NCI-H748 (cell line): ENCODE measurements at regions not wholly inside any gene's neighbourhood (a gene's known extent, or its start where the extent isn't known, plus 50 kb on each side); places are given as distances from the start of the nearest gene placed in this dataset.
"Not testable (repeated sequence)": the region's sequence is repeated elsewhere in the genome, so short reads cannot be mapped to it uniquely, and the experiment has no call there.

Experiments
- DNase-seq: peaks from one replicate; lab custom pipeline; 2025; ENCODE audit not compliant: unreplicated experiment; lab: John Stamatoyannopoulos, UW

GRCh38 chr4:37771771-37772170 lies 54.7 kb upstream of the PGM2 start:
- DNase-seq, result no peak

- DNase-seq, result no peak
These were observed 56.5 kb upstream of the PGM2 start for GRCh38 chr4:37770016-37770415.

GRCh38 chr4:37769391-37769989 lies 57.0 kb upstream of the PGM2 start:
- no peak for DNase-seq

GRCh38 chr4:37767546-37767945 lies 58.9 kb upstream of the PGM2 start:
- DNase-seq, result peak; percentile 87

DNA sequence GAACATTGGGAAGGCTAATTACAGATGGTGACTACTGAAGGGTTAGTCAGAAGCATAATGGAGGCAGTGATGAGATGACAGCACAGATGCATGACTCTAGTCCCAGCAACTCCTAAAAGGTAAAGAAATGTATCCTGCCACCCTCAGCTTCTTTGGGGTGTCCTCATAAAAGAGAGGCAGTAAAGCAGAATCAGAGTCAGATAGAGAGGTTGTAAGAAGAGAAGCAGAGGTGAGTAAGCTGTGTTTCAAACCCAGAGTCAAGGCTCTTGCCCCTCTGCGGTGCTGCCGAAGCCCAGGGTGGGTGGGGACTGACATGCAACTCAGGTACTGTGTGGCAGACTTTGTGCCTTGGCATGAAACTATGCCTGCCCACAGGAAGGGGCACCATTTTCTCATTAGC lies 59.5 kb upstream of the PGM2 start:
- no peak for DNase-seq

- DNase-seq, result peak; percentile 56
These were observed 60.7 kb upstream of the PGM2 start for GRCh38 chr4:37765741-37766140.

- DNase-seq, result no peak
These were observed 62.7 kb upstream of the PGM2 start for GRCh38 chr4:37763831-37764230.

DNA sequence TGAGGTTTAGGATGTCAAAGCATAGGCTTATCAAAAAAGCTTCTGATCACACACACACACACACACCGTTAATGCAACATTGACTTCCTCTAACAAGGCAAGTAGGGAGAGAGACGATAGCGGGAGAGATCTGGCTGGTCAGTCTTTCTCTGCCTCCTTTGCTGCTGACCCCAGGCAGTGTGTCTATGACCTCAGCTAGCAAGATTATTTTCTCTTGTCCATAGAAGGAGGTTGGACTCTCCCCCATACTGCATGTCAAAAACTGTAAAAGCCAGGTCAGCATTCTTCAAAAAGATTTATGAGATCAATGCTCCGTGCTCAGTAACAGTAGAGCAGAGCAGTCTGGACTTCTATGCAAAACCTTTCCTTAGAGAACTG lies 63.5 kb upstream of the PGM2 start:
- DNase-seq, result no peak

GRCh38 chr4:37762294-37762990 lies 64.0 kb upstream of the PGM2 start:
- DNase-seq, result no peak

- DNase-seq, result no peak
These were observed 65.6 kb upstream of the PGM2 start for GRCh38 chr4:37760840-37761239.

GRCh38 chr4:37759833-37760232 lies 66.7 kb upstream of the PGM2 start:
- DNase-seq, result no peak

GRCh38 chr4:37758226-37758625 lies 68.3 kb upstream of the PGM2 start:
- DNase-seq, result no peak

DNA sequence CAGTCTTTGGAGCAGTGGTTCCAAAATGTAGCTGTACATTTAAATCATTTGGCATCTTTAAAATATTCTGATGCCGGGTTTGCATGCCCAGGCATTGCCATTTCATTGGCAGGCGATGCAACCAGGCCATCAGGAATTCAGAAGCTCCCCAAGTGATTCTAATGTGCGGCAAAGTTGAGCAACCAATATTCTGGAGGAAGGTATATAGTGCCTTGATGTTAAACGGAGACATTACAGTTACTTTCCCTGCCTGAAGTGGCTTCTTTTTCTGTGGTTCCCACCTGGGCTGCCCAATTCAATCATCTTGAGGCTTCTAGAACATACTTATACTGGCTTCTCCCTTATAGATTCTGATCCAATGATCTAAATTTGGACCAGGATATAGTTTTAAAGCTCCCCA lies 68.7 kb upstream of the PGM2 start:
- no peak for DNase-seq

DNA sequence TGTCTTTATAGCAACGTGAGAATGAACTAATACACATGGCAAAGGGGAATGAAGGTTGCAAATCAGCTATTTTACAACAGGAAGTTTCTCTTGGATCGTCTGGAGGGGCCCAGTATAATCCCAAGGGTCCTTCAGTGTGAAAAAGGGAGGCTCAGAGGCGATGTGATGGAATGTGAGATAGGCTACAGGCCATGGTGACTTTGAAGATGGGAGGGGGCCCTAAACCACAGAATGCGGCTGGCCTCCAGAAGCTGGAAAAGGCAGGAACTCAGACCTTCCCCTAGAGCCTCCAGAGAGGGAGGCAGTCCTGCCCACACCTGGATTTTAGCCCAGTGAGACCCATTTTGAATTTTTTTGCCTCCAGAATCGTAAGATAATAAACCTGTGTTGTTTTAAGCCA lies 69.4 kb upstream of the PGM2 start:
- no peak for DNase-seq

- DNase-seq, result no peak
These were observed 68.4 kb upstream of the RELL1 start for GRCh38 chr4:37754410-37755185.

DNA sequence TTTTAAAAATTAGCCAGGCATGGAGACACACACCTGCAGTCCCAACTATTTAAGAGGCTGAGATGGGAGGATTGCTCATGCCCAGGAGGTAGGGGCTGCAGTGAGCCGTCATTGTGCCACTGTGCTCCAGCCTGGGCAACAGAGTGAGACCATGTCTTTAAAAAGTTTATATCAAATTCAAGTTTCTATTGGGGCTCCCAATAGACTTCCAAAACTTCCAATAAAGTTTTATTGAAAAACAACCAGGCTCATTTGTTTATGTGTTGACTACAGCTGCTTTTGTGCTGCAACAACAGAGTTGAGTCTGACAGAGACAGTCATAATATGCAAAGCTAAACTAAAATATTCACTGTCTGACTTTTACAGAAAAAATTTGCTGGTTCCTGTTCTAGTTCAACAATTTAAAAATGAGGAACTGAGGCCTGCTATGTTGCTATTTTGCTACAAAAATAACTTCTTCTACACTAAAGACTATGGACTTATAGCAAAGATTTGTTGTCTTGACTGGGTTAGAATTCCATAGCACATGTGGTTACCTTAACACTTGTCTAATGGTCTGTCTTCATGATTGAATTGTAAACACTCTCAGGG lies 63.3 kb upstream of the RELL1 start:
- DNase-seq, result no peak

- peak; percentile 6 for DNase-seq
These were observed 62.3 kb upstream of the RELL1 start for GRCh38 chr4:37748485-37748884.

DNA sequence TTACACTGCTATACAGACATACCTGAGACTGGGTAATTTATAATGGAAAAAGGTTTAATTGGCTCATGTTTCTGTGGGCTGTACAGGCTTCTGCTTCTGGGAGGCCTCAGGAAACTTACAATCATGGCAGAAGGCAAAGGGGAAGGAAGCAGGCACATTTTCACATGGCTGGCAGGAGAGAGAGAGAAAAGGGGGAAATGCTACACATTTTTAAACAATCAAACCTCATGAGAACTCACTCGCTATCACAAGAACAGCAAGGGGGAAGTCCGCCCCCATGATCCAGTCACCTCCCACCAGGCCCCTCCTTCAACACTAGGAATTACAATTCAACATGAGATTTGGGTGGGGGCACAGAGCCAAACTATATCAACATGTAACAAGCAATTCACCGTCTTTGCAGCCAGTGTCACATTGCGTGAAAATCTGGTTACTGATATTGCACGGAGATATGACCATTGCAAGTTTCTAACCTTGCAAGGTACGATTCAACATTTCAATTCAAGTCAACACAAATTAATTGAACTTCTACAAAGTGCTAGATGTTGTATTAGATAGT lies 61.7 kb upstream of the RELL1 start:
- DNase-seq, result no peak

GRCh38 chr4:37746852-37747251 lies 60.7 kb upstream of the RELL1 start:
- DNase-seq, result not testable (repeated sequence)

GRCh38 chr4:37745946-37746345 lies 59.8 kb upstream of the RELL1 start:
- DNase-seq, result no peak

- DNase-seq, result no peak
These were observed 56.0 kb upstream of the RELL1 start for GRCh38 chr4:37742149-37742548.

- no peak for DNase-seq
These were observed 55.4 kb upstream of the RELL1 start for GRCh38 chr4:37741564-37741963.
